D721Med (cell line): ENCODE measurements at regions not wholly inside any gene's neighbourhood (a gene's known extent, or its start where the extent isn't known, plus 50 kb on each side); places are given as distances from the start of the nearest gene placed in this dataset.
A peak's percentile ranks its signal among the peaks of the same experiment; 100 is the strongest.
"Not testable (repeated sequence)": the region's sequence is repeated elsewhere in the genome, so short reads cannot be mapped to it uniquely, and the experiment has no call there.

Experiments used
- DNase-seq: peaks from one replicate; pipeline ENCODE4 v3.0.0; 2011; ENCODE audit warnings: low spot score; ENCODE audit not compliant: insufficient read length
- FAIRE-seq: peaks from 2 replicates; lab custom pipeline; 2011; peaks lifted over from hg19 to GRCh38; lab: Jason Lieb, UNC
- CTCF ChIP-seq: IDR thresholded peaks from 2 replicates; pipeline ENCODE4 v1.5.1; 2012; ENCODE audit warnings: mild to moderate bottlenecking, control low read depth; ENCODE audit not compliant: insufficient read depth; ENCODE audit errors: missing control alignments

GRCh38 chr15:92819278-92820235 is 80.6 kb upstream of the CHD2 start:
- TF ChIP-seq CTCF, result no peak
- FAIRE-seq, result no peak
- DNase-seq, result no peak

GRCh38 chr15:92820236-92821021 is 79.7 kb upstream of the CHD2 start:
- FAIRE-seq (no peak), DNase-seq (peak; percentile 70)
- TF ChIP-seq CTCF, result no peak

GRCh38 chr15:92821491-92822116 is 78.5 kb upstream of the CHD2 start:
- no peak for DNase-seq
- FAIRE-seq, result no peak
- no peak for TF ChIP-seq CTCF

GRCh38 chr15:92822216-92823144 is 77.6 kb upstream of the CHD2 start:
- TF ChIP-seq CTCF, result no peak
- no peak for DNase-seq
- FAIRE-seq, result no peak

- TF ChIP-seq CTCF, result no peak
- FAIRE-seq (no peak), DNase-seq (no peak)
These were observed 74.1 kb upstream of the CHD2 start for GRCh38 chr15:92825985-92826384.

GRCh38 chr15:92827991-92828390 is 72.1 kb upstream of the CHD2 start:
- FAIRE-seq, result not testable (repeated sequence)

More at GRCh38 chr15:92827991-92828390, 72.1 kb upstream of the CHD2 start:
- DNase-seq, result not testable (repeated sequence)
